GM18951 (cell line): ENCODE measurements at regions not wholly inside any gene's neighbourhood (a gene's known extent, or its start where the extent isn't known, plus 50 kb on each side); places are given as distances from the start of the nearest gene placed in this dataset.
"Not testable (repeated sequence)": the region's sequence is repeated elsewhere in the genome, so short reads cannot be mapped to it uniquely, and the experiment has no call there.

Source experiments
- POLR2A ChIP-seq: IDR thresholded peaks from 4 replicates; pipeline ENCODE4 v1.6.1; 2011; ENCODE audit warnings: mild to moderate bottlenecking; ENCODE audit not compliant: insufficient read length, insufficient read depth; ENCODE audit errors: extremely low read depth
- in situ Hi-C: fragments of 300-500 bp; cut with MboI; formaldehyde crosslinking; loops from one replicate; pipeline ENCODE4 v1.12.0; 2022; ENCODE audit warnings: low sequenced_read_pairs, mixed read lengths, inconsistent platforms; ENCODE audit not compliant: unreplicated experiment

GRCh38 chr10:130962240-130963051, 349.1 kb downstream of the TCERG1L start:
- TF ChIP-seq POLR2A: no peak
- in situ Hi-C loops: no loop called here

GRCh38 chr10:130963052-130963393, 348.5 kb downstream of the TCERG1L start:
- in situ Hi-C loops: no loop called here
- no peak for TF ChIP-seq POLR2A

- TF ChIP-seq POLR2A: no peak
- in situ Hi-C loops: no loop called here
Observed at GRCh38 chr10:130963786-130964522, 347.6 kb downstream of the TCERG1L start.

- no peak for TF ChIP-seq POLR2A
- in situ Hi-C loops: no loop called here
Observed at GRCh38 chr10:130964771-130965170, 346.8 kb downstream of the TCERG1L start.

GRCh38 chr10:130967161-130967560, 344.4 kb downstream of the TCERG1L start:
- TF ChIP-seq POLR2A: no peak
- in situ Hi-C loops: no loop called here

GRCh38 chr10:130967784-130968183, 343.7 kb downstream of the TCERG1L start:
- in situ Hi-C loops: no loop called here
- no peak for TF ChIP-seq POLR2A

- in situ Hi-C loops: no loop called here
Observed at GRCh38 chr10:130968511-130968910, 343.0 kb downstream of the TCERG1L start.

GRCh38 chr10:130968964-130969363, 342.6 kb downstream of the TCERG1L start:
- no peak for TF ChIP-seq POLR2A

More at GRCh38 chr10:130968511-130968910, 343.0 kb downstream of the TCERG1L start:
- TF ChIP-seq POLR2A: no peak

GRCh38 chr10:130969700-130970099, 341.8 kb downstream of the TCERG1L start:
- in situ Hi-C loops: no loop called here
- no peak for TF ChIP-seq POLR2A

More at GRCh38 chr10:130968964-130969363, 342.6 kb downstream of the TCERG1L start:
- in situ Hi-C loops: no loop called here

GRCh38 chr10:130970341-130971122, 341.0 kb downstream of the TCERG1L start:
- no peak for TF ChIP-seq POLR2A
- in situ Hi-C loops: no loop called here

GRCh38 chr10:130971123-130971435, 340.4 kb downstream of the TCERG1L start:
- no peak for TF ChIP-seq POLR2A
- in situ Hi-C loops: no loop called here

GRCh38 chr10:130973127-130973839, 338.2 kb downstream of the TCERG1L start:
- in situ Hi-C loops: no loop called here
- no peak for TF ChIP-seq POLR2A

GRCh38 chr10:130974166-130974565, 337.4 kb downstream of the TCERG1L start:
- TF ChIP-seq POLR2A: no peak
- in situ Hi-C loops: no loop called here

- in situ Hi-C loops: not testable (repeated sequence)
Observed at GRCh38 chr10:130975351-130975750, 336.2 kb downstream of the TCERG1L start.
